ENCODE measurements at regions not wholly inside any gene's neighbourhood (a gene's known extent, or its start where the extent isn't known, plus 50 kb on each side); places are given as distances from the start of the nearest gene placed in this dataset.
A peak's percentile ranks its signal among the peaks of the same experiment; 100 is the strongest.
"Not testable (repeated sequence)": the region's sequence is repeated elsewhere in the genome, so short reads cannot be mapped to it uniquely, and the experiment has no call there.

GRCh38 chr5:61215996-61216395 is 53.7 kb upstream of the SMIM15 start:
- DNase-seq = no peak

GRCh38 chr5:61216741-61217140 is 54.5 kb upstream of the SMIM15 start:
- DNase-seq = no peak

- no peak for DNase-seq
Measured at GRCh38 chr5:61217214-61217613, 54.9 kb upstream of the SMIM15 start.

GRCh38 chr5:61228229-61228628 is 66.0 kb upstream of the SMIM15 start:
- no peak for DNase-seq

GRCh38 chr5:61228691-61229280 is 66.5 kb upstream of the SMIM15 start:
- peak in 1 of 2 donors; percentile 6 for DNase-seq

- DNase-seq = no peak
Measured at GRCh38 chr5:61229416-61229815, 67.1 kb upstream of the SMIM15 start.

- no peak for DNase-seq
Measured at GRCh38 chr5:61230492-61230891, 68.2 kb upstream of the SMIM15 start.

GRCh38 chr5:61231813-61232212 is 69.5 kb upstream of the SMIM15 start:
- DNase-seq = no peak

GRCh38 chr5:61232490-61233050 is 70.3 kb upstream of the SMIM15 start:
- no peak for DNase-seq

- DNase-seq = no peak
Measured at GRCh38 chr5:61234019-61234418, 71.8 kb upstream of the SMIM15 start.

- DNase-seq = not testable (repeated sequence)
Measured at GRCh38 chr5:61236715-61237114, 74.4 kb upstream of the SMIM15 start.

- DNase-seq = peak; percentile 20 to 25
Measured at GRCh38 chr5:61245486-61245885, 83.2 kb upstream of the SMIM15 start.

GRCh38 chr5:61245936-61246335 is 83.7 kb upstream of the SMIM15 start:
- DNase-seq = no peak

- no peak for DNase-seq
Measured at GRCh38 chr5:61246768-61247307, 84.6 kb upstream of the SMIM15 start.

- DNase-seq = no peak
Measured at GRCh38 chr5:61251874-61252642, 80.0 kb upstream of the ZSWIM6 start.

GRCh38 chr5:61252643-61252925 is 79.5 kb upstream of the ZSWIM6 start:
- no peak for DNase-seq

GRCh38 chr5:61253547-61253946 is 78.5 kb upstream of the ZSWIM6 start:
- DNase-seq = no peak

- DNase-seq = no peak
Measured at GRCh38 chr5:61254969-61255555, 77.0 kb upstream of the ZSWIM6 start.

GRCh38 chr5:61256474-61256873 is 75.6 kb upstream of the ZSWIM6 start:
- no peak for DNase-seq

GRCh38 chr5:61257421-61257820 is 74.6 kb upstream of the ZSWIM6 start:
- DNase-seq = no peak

- peak in 1 of 2 donors; percentile 35 for DNase-seq
Measured at GRCh38 chr5:61261136-61261535, 70.9 kb upstream of the ZSWIM6 start.

- peak; percentile 50 to 57 for DNase-seq
Measured at GRCh38 chr5:61262080-61262479, 70.0 kb upstream of the ZSWIM6 start.

GRCh38 chr5:61263072-61263471 is 69.0 kb upstream of the ZSWIM6 start:
- DNase-seq = no peak

Measured in inflammatory macrophage (primary cell).